HG03135 (cell line): ENCODE measurements at regions not wholly inside any gene's neighbourhood (a gene's known extent, or its start where the extent isn't known, plus 50 kb on each side); places are given as distances from the start of the nearest gene placed in this dataset.

Source experiments
- ATAC-seq: cut with Tn5 transposase; IDR thresholded peaks from one replicate; pipeline ENCODE4 v1.9.1; 2021; ENCODE audit warnings: mild to moderate bottlenecking, moderate library complexity; ENCODE audit not compliant: unreplicated experiment

- no peak for ATAC-seq
Measured at GRCh38 chrX:113770071-113770470, 813.8 kb upstream of the HTR2C start.

- no peak for ATAC-seq
Measured at GRCh38 chrX:113759422-113759821, 824.5 kb upstream of the HTR2C start.

DNA sequence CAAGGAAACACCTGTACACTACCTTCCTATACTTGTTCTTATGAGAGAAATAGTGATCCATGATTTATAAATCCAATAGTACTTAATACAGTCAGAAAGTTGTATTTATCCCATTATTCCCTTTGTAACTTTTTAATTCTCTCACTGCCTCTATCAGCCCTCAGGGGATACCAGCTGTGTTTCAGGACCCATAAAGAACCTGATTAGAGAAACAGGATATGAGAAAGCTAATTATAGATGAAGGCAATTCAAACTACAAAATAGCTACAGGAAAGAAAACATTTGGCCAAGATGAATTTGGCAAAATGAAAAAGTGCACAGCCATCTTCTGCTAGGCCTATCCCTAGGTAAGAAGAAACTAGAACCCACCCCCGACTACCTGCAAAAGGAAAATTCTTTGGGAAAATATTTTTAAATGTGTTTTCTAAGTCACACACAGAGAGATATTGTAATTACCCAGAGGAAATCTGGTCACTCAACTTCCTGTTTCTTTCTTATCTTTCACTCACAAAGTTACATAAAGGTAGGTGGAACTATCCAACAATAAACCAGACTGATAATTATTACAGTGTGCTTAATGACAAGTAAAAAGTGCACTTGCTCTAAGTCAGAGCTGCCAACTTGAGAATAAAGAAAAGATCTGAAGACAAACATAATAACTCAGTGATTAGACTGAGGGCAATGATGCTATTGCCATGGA, 836.5 kb upstream of the HTR2C start:
- no peak for ATAC-seq

DNA sequence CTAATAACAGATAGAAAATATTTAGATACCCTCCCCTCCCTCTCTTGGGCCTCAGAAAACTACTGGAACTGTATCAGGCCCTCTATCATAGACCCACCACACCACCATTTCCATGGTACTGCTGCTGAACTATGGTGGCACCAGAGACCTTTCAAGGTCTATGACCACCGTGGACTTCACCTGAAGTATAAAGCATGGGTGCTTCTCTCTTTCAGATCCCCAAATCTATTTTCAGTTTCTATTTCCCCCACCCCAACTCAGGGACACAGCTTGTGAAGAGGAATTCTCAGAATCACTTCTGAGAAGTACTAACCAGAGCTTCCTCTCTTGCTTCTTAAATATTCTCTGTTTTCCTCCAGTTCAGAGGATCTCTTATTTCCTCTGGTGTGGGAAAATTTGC, 840.8 kb upstream of the HTR2C start:
- peak; percentile 68 for ATAC-seq

DNA sequence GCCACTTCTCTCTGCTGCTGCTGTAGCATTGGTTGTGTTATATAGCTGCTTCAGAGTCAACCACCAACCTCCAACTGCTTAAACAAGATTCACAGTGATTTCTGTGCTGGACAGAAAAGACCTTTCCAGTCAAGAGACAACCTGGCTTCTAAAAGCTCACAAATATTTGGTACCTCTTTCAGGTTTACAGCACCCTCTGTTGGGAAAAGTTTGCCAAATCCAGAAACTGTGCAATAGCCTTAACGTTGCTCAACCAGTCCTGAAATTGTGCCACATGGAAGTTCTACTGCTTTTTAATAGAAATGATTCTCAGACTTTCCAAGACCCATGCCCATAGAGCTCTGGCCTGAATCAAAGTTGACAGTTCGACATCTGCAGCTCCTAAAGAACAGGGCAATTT, 842.1 kb upstream of the HTR2C start:
- ATAC-seq: no peak

DNA sequence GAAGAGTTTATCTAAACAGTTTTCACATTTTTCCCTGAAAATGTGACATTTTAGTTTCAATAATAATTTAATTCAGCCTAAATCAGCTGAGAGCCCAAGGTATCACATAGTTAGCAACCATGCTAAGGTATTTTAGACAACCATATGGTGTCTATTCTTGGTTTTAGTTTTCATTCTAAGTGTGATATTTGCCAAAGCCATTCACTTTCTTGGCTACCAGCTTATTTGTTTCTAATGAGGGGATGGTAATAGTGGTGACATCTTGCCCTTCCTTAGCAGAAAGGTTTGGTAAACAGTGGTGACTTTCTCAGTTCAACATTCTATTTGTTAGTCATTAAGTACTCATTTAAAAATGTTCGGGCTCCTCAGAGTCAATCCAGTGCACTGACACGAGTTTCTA, 854.9 kb upstream of the HTR2C start:
- ATAC-seq: no peak

DNA sequence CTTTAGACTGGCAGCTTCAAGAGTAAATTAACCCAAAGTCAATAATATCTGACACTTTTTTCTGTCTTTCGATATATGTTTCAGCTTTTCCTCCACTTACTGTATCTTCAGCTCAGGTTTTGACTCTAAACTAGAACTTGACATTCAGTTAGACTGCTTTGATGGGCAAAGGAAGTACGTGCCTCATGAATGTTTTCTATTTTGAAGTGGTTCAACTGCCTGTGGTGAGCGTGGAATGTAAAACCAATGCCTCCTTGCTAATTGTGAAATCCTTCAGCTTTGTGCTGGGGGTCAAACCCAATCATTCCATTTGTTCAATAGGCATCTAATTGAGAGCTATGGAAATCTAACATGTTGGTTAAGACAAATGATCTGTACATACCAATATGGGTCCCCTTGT, 857.0 kb upstream of the HTR2C start:
- ATAC-seq: no peak

DNA sequence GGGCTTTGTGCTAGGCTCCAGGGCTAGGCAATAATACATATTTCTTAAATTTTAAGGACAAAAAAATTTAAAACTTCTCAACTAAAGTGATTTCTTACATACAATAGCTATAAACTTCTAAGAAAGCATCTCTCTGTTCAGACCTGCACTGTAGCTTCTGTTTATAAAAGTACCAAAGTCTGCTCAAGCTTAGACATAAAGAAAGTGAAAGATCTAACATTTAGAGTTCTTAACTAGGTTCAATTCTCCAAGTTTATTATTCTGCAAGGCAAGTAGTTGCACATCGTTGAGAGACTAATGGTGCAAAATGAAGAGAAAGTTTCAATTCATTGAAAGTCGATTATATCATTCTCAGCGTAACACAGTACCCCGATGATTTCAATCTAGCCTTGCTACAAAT, 857.4 kb upstream of the HTR2C start:
- no peak for ATAC-seq

- no peak for ATAC-seq
Measured at GRCh38 chrX:113726009-113726408, 857.9 kb upstream of the HTR2C start.

GRCh38 chrX:113699939-113700338, 859.3 kb upstream of the AMOT start:
- ATAC-seq: no peak

DNA sequence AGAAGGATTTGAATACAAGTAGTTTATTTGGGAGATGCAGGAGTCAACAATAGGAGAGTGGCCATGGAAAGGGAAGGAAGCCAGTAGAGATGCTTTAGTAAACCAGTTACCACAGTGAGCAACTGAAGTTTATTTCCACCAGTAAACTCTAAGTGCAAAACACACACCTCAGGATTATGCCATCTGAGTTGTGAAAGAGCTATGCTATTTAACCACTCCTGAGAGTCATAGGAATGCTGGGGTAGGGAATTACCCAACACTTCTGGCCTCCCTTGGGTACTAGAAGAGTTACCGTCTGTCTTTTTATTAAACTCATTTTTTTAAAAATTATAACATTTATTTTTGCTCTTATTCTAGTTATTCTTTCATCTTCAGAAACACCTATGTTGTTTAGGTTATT, 834.6 kb upstream of the AMOT start:
- ATAC-seq: no peak

- no peak for ATAC-seq
Measured at GRCh38 chrX:113651306-113651705, 810.7 kb upstream of the AMOT start.

DNA sequence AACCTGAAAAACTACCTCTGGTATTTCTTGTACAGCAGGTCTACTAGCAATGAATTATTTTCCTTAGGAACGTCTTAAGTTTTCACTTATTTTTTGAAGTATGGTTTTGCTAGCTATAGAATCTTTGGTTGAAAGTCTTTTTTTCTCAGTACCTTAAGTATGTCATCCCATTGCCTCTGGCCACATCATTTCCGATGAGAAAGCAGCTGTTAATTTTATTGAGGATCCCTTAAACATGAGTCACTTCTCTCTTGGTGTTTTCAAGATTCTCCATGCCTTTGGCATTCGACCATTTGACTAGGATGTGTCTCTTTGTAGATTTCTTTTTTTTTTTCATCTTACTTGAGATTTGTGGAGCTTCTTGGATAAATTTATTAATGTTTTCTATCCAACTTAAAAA, 803.8 kb upstream of the AMOT start:
- no peak for ATAC-seq

DNA sequence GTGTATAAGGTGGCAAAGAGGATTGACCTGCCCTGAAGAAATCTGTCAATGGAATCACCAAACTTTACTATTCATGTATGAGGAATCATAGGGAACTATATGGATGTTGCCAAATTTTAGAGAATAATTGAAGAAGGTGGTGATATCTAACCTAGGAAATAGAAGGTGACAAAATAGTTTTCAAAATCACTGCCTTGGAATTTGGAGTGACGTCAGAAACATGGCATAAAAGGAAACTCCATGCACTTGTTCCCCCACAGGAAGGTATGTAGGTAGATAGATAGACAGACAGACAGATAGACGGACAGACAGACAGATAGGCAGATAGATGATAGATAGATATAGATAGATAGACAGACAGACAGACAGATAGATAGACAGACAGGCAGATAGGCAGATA, 793.9 kb upstream of the AMOT start:
- ATAC-seq: no peak

- ATAC-seq: no peak
Measured at GRCh38 chrX:113629326-113629725, 788.7 kb upstream of the AMOT start.

GRCh38 chrX:113594123-113594841, 753.7 kb upstream of the AMOT start:
- no peak for ATAC-seq

GRCh38 chrX:113586281-113586898, 745.8 kb upstream of the AMOT start:
- no peak for ATAC-seq

- no peak for ATAC-seq
Measured at GRCh38 chrX:113580486-113580885, 739.9 kb upstream of the AMOT start.

GRCh38 chrX:113558576-113558975, 717.9 kb upstream of the AMOT start:
- no peak for ATAC-seq

GRCh38 chrX:113551919-113552318, 711.3 kb upstream of the AMOT start:
- ATAC-seq: no peak

GRCh38 chrX:113548308-113549015, 707.8 kb upstream of the AMOT start:
- ATAC-seq: no peak

- no peak for ATAC-seq
Measured at GRCh38 chrX:113545040-113545439, 704.4 kb upstream of the AMOT start.
